Endothelial cell (in vitro differentiated cells): ENCODE measurements at regions not wholly inside any gene's neighbourhood (a gene's known extent, or its start where the extent isn't known, plus 50 kb on each side); places are given as distances from the start of the nearest gene placed in this dataset.

Experiments used
- DNase-seq: peaks from one replicate; pipeline ENCODE4 v3.0.0; 2021; ENCODE audit warnings: low spot score
- H3K27ac Mint-ChIP-seq: one replicate; pipeline ENCODE4 v1.8.0; 2021; ENCODE audit warnings: mixed read lengths, inconsistent platforms; ENCODE audit not compliant: unreplicated experiment
- H3K27me3 Mint-ChIP-seq: one replicate; pipeline ENCODE4 v1.8.0; 2021; ENCODE audit warnings: mild to moderate bottlenecking, moderate library complexity, mixed read lengths, inconsistent platforms; ENCODE audit not compliant: unreplicated experiment
- H3K36me3 Mint-ChIP-seq: one replicate; pipeline ENCODE4 v1.8.0; 2021; ENCODE audit warnings: mild to moderate bottlenecking, low read depth, mixed read lengths, inconsistent platforms; ENCODE audit not compliant: unreplicated experiment
- H3K4me1 Mint-ChIP-seq: one replicate; pipeline ENCODE4 v1.8.0; 2021; ENCODE audit warnings: mild to moderate bottlenecking, mixed read lengths, inconsistent platforms; ENCODE audit not compliant: unreplicated experiment
- H3K4me3 Mint-ChIP-seq: one replicate; pipeline ENCODE4 v1.8.0; 2021; ENCODE audit warnings: mild to moderate bottlenecking, mixed read lengths, inconsistent platforms; ENCODE audit not compliant: unreplicated experiment
- H3K9me3 Mint-ChIP-seq: one replicate; pipeline ENCODE4 v1.8.0; 2021; ENCODE audit warnings: mixed read lengths, inconsistent platforms; ENCODE audit not compliant: unreplicated experiment
- TF ChIP-seq, protein P1 (sequence below): fragments of 200-600 bp; sonication (generic); IDR thresholded peaks from one replicate; pipeline ENCODE4 v1.5.0; 2021; ENCODE audit warnings: antibody characterized with exemption; ENCODE audit not compliant: unreplicated experiment

- TF ChIP-seq, protein P1, sequence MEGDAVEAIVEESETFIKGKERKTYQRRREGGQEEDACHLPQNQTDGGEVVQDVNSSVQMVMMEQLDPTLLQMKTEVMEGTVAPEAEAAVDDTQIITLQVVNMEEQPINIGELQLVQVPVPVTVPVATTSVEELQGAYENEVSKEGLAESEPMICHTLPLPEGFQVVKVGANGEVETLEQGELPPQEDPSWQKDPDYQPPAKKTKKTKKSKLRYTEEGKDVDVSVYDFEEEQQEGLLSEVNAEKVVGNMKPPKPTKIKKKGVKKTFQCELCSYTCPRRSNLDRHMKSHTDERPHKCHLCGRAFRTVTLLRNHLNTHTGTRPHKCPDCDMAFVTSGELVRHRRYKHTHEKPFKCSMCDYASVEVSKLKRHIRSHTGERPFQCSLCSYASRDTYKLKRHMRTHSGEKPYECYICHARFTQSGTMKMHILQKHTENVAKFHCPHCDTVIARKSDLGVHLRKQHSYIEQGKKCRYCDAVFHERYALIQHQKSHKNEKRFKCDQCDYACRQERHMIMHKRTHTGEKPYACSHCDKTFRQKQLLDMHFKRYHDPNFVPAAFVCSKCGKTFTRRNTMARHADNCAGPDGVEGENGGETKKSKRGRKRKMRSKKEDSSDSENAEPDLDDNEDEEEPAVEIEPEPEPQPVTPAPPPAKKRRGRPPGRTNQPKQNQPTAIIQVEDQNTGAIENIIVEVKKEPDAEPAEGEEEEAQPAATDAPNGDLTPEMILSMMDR: no peak
- Mint-ChIP-seq H3K4me3 (no peak overlapping the region), H3K36me3 (peaks cover 5% of the 10 kb centered on the region), H3K27ac (no peak overlapping the region), H3K27me3 (peaks cover 3% of the 10 kb centered on the region), H3K9me3 (no peaks in the 10 kb centered on the region), H3K4me1 (no peaks in the 10 kb centered on the region)
- DNase-seq: no peak
These were observed 85.5 kb downstream of the APIP start for GRCh38 chr11:34830648-34831047.

GRCh38 chr11:34830035-34830434, 86.1 kb downstream of the APIP start:
- H3K36me3 Mint-ChIP-seq: peaks cover 5% of the 10 kb centered on the region
- H3K4me3 Mint-ChIP-seq: no peak overlapping the region

DNA sequence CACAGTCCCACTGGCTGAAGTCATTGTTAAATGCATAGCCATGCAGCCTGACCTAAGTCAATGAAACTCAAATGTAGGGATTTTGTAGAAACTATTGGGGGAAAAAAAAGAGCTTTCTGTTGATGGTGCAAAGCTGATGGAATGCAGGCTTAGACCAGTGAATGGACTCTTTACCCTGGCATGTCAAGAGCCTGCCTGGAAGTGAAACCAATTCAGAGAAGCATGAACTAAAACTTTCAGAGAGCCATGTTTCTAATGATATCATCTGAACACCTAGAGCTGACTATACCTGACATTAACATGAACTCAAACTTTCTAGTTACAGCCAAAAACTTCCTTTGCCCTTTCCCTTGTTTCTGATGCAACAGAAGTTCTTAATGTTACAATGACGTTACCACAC, 89.0 kb downstream of the APIP start:
- Mint-ChIP-seq H3K9me3 (no peaks in the 10 kb centered on the region), H3K4me1 (no peaks in the 10 kb centered on the region), H3K4me3 (no peak overlapping the region), H3K36me3 (peaks cover 5% of the 10 kb centered on the region), H3K27ac (no peak overlapping the region), H3K27me3 (peaks cover 3% of the 10 kb centered on the region)
- no peak for DNase-seq
- TF ChIP-seq, protein P1: no peak

More at GRCh38 chr11:34830035-34830434, 86.1 kb downstream of the APIP start:
- no peak for DNase-seq
- H3K4me1 Mint-ChIP-seq: no peaks in the 10 kb centered on the region
- no peaks in the 10 kb centered on the region for H3K9me3 Mint-ChIP-seq
- peaks cover 3% of the 10 kb centered on the region for H3K27me3 Mint-ChIP-seq
- TF ChIP-seq, protein P1: no peak
- H3K27ac Mint-ChIP-seq: no peak overlapping the region

DNA sequence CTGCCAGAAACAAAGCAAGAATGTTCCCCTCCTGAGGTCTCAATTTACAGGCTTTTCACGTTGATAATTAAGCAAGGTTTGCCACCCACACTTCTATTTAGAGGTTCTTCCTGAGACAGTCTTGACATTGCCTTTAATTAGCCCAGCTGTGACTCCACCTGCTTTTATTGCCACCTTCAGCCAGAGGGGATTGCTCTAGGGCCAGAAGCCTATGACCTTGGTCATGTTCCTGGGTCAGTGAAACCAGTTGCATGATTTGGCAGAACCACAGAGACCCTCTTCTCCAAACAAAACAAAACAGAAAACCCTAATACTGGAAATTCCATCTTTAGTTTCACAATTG, 89.8 kb downstream of the APIP start:
- no peak for DNase-seq
- Mint-ChIP-seq H3K27ac (no peak overlapping the region), H3K27me3 (peaks cover 3% of the 10 kb centered on the region), H3K4me3 (no peak overlapping the region), H3K4me1 (no peaks in the 10 kb centered on the region), H3K9me3 (no peaks in the 10 kb centered on the region), H3K36me3 (peaks cover 5% of the 10 kb centered on the region)
- TF ChIP-seq, protein P1: no peak

DNA sequence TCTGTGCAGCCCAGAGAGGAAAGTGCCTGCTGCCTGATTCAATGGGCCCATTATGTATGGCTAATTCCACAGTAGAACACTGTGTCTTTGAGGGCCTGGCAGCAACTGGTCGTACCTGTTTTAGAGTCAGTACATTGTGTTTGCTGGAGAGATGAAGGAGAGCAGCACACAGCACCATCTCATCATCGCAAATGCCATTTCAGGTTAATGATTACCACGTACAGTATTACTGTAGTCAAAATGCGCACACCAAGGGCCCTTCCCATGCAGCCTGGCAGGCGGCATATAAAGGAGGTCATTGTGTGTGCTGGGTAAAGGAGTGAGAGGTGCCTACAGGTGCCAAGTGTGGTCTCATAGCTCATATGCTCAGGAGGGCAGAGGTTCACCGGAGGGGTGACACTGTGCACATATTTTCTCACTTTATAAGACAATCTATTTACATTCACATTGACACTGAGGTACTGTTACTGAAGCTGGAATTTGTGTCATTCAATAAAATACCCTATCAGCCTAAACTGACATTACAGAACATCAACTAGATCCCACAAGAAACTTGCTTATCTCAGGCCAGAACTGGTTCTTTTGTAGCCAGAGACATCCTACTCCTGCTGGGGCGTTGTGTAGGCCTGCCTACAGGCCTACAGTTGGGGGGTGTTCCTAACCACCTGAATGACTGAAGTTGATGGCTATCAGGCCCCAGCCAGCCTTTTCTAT, 90.4 kb downstream of the APIP start:
- H3K9me3 Mint-ChIP-seq: no peaks in the 10 kb centered on the region
- no peak overlapping the region for H3K4me3 Mint-ChIP-seq
- DNase-seq: no peak
- no peaks in the 10 kb centered on the region for H3K4me1 Mint-ChIP-seq
- H3K27me3 Mint-ChIP-seq: peaks cover 3% of the 10 kb centered on the region
- peaks cover under 1% of the 10 kb centered on the region for H3K36me3 Mint-ChIP-seq
- no peak overlapping the region for H3K27ac Mint-ChIP-seq
- TF ChIP-seq, protein P1: no peak
